ENCODE measurements at regions not wholly inside any gene's neighbourhood (a gene's known extent, or its start where the extent isn't known, plus 50 kb on each side); places are given as distances from the start of the nearest gene placed in this dataset.

GRCh38 chr4:162234595-162234994, 70.8 kb upstream of the FSTL5 start:
- FAIRE-seq (no peak), DNase-seq (ENCODE audit: insufficient read length, low spot score) (no peak)
- TF ChIP-seq PAX5 (IDR thresholded peaks at IDR 0.05; ENCODE audit: insufficient read depth, low read length, severe bottlenecking) (no peak), POLR2AphosphoS5 (IDR thresholded peaks at IDR 0.05; ENCODE audit: low read depth, low read length) (no peak), POU2F2 (IDR thresholded peaks at IDR 0.05; ENCODE audit: low read depth, low read length) (no peak), POLR2A (IDR thresholded peaks at IDR 0.05; ENCODE audit: low read depth, low read length) (no peak), SPI1 (IDR thresholded peaks at IDR 0.05; ENCODE audit: low read depth, low read length) (no peak)

- no peak for DNase-seq (ENCODE audit: insufficient read length, low spot score)
- TF ChIP-seq POLR2AphosphoS5 (IDR thresholded peaks at IDR 0.05; ENCODE audit: low read depth, low read length) (no peak), TAF1 (IDR thresholded peaks at IDR 0.05; ENCODE audit: low read depth, low read length) (no peak), POLR2A (IDR thresholded peaks at IDR 0.05; ENCODE audit: low read depth, low read length) (no peak), PAX5 (IDR thresholded peaks at IDR 0.05; ENCODE audit: insufficient read depth, low read length, severe bottlenecking) (no peak), POU2F2 (IDR thresholded peaks at IDR 0.05; ENCODE audit: low read depth, low read length) (no peak), SPI1 (IDR thresholded peaks at IDR 0.05; ENCODE audit: low read depth, low read length) (no peak)
- no peak for FAIRE-seq
These were observed 68.5 kb upstream of the FSTL5 start for GRCh38 chr4:162232349-162232748.

GRCh38 chr4:162229670-162230069, 65.9 kb upstream of the FSTL5 start:
- TF ChIP-seq POU2F2 (IDR thresholded peaks at IDR 0.05; ENCODE audit: low read depth, low read length) (no peak), SPI1 (IDR thresholded peaks at IDR 0.05; ENCODE audit: low read depth, low read length) (no peak), TAF1 (IDR thresholded peaks at IDR 0.05; ENCODE audit: low read depth, low read length) (no peak), PAX5 (IDR thresholded peaks at IDR 0.05; ENCODE audit: insufficient read depth, low read length, severe bottlenecking) (no peak), POLR2AphosphoS5 (IDR thresholded peaks at IDR 0.05; ENCODE audit: low read depth, low read length) (no peak), POLR2A (IDR thresholded peaks at IDR 0.05; ENCODE audit: low read depth, low read length) (no peak)
- no peak for DNase-seq (ENCODE audit: insufficient read length, low spot score)
- FAIRE-seq, result no peak

- DNase-seq (ENCODE audit: insufficient read length, low spot score) (no peak), FAIRE-seq (no peak)
- TF ChIP-seq POLR2AphosphoS5 (IDR thresholded peaks at IDR 0.05; ENCODE audit: low read depth, low read length) (no peak), POU2F2 (IDR thresholded peaks at IDR 0.05; ENCODE audit: low read depth, low read length) (no peak), TAF1 (IDR thresholded peaks at IDR 0.05; ENCODE audit: low read depth, low read length) (no peak), SPI1 (IDR thresholded peaks at IDR 0.05; ENCODE audit: low read depth, low read length) (no peak), POLR2A (IDR thresholded peaks at IDR 0.05; ENCODE audit: low read depth, low read length) (no peak), PAX5 (IDR thresholded peaks at IDR 0.05; ENCODE audit: insufficient read depth, low read length, severe bottlenecking) (no peak)
These were observed 57.3 kb upstream of the FSTL5 start for GRCh38 chr4:162221148-162221547.

Measured in GM12891 (cell line).